GM13977 (cell line): ENCODE measurements at regions not wholly inside any gene's neighbourhood (a gene's known extent, or its start where the extent isn't known, plus 50 kb on each side); places are given as distances from the start of the nearest gene placed in this dataset.

ENCODE experiments used
- DNase-seq: peaks from one replicate; pipeline ENCODE4 v3.0.0; 2012; ENCODE audit warnings: low spot score
- CTCF ChIP-seq: IDR thresholded peaks from 2 replicates; pipeline ENCODE4 v1.5.1; 2012; ENCODE audit warnings: mild to moderate bottlenecking, control low read depth; ENCODE audit not compliant: insufficient read depth; ENCODE audit errors: extremely low read depth, missing control alignments
- in situ Hi-C: fragments of 300-500 bp; cut with MboI; formaldehyde crosslinking; loops from one replicate; pipeline ENCODE4 v1.12.0; 2022; ENCODE audit warnings: low sequenced_read_pairs, low pct_unique_long_range_greater_than_20kb, mixed read lengths, inconsistent platforms; ENCODE audit not compliant: unreplicated experiment

DNA sequence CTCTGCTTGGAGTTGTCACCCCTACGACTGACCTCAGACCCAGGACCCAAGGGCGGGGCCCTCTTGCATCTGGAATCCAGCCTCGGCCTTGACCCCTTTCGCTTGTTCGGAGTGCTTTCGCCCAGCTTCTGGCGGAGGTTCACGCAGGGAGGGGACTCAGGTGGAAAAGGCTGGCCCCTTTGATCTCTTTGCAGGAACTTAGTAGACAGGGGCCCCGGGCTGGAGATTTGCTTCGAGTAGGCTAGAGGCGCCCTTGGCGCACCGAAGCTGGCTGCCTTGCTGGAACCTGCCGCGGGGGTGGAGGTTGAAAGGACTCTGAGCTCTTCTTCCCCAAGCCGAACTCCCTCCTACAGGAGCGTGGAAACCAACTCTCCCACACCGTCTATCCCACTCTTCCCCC lies 255.1 kb downstream of the OTUD1 start:
- in situ Hi-C loops = loop anchor here (25.0 kb wide), 1 partner anchor 382 kb away; no protein-coding TSS in a partner anchor
- TF ChIP-seq CTCF = no peak
- no peak for DNase-seq

- in situ Hi-C loops = loop anchor here (25.0 kb wide), 1 partner anchor 382 kb away; no protein-coding TSS in a partner anchor
- DNase-seq = no peak
- TF ChIP-seq CTCF = no peak
Measured at GRCh38 chr10:23694446-23694920, 255.6 kb downstream of the OTUD1 start.

DNA sequence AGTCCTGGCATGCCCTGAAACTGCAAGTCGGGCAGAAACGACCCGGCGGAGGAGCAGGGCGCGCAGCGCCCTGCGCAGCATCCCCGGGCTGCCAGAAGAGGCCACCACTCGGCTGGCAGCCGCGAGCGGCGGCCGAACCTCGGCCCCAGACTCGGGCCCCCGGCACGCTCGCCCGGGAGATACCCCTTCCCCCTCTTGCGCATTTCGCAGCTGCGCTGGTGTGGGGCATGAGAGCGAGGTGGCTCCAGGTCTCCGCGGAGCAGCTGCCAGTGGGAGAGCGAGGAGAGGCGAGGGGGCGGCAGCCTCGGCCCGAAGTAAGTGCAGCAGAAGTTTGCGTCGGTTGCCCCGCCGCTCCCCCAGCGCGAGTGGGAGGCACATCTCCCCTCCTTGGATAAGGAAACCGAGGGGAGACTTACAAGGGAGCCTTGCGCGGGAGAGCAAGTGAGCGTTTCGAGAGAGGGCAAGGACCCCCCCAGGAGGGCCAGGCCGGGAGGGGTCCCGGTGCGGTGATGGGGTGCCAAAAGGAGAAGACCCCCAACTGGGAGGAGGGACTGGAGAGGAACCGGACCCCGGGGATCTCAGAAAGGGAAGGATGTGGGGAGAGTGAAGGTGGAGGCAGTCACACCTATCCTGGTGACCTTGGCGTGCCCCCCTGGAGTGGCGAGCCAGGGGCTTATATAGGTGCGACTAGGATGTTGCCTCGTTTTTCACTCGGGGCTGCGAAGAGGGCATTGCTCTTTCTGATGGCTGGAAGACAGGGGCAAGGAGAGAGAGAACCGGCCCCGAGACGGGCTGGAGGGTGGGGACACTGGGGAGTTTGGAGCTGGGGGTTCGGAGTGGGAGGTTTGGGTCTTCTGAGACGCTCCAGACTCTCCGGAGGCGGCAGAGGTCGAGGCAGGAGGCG lies 256.3 kb downstream of the OTUD1 start:
- in situ Hi-C loops = loop anchor here (25.0 kb wide), 1 partner anchor 383 kb away; no protein-coding TSS in a partner anchor
- no peak for DNase-seq
- no peak for TF ChIP-seq CTCF

DNA sequence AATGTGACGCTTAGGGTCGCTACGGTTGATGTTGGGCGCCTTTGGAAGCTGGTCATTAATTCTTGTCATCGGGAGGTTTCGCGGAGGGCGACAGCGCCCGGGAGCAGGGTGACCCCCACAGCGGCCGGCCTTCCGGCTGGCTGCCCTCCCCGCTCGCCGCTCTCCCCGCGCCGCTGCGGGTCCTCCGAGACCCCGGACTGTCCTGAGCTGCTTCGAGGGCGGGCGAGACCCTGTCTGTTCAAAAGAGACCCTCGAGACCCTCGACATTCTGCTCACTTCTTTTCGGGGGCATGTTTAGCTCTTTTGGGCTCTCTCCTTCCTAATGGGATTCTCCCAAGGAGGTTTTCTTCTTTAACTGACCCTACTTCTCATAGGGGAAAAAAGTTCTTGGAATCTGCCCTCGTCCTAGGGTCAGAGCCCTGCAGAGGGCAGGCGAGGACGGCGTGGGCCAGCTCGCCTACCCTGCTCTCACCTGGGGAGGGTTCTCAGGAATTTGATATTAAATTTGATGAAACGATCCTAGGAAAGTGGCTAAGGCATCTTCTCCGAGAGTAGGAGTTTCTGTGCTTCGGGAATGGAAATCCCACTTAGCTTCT lies 257.0 kb downstream of the OTUD1 start:
- no peak for DNase-seq
- no peak for TF ChIP-seq CTCF
- in situ Hi-C loops = loop anchor here (25.0 kb wide), 1 partner anchor 384 kb away; no protein-coding TSS in a partner anchor

DNA sequence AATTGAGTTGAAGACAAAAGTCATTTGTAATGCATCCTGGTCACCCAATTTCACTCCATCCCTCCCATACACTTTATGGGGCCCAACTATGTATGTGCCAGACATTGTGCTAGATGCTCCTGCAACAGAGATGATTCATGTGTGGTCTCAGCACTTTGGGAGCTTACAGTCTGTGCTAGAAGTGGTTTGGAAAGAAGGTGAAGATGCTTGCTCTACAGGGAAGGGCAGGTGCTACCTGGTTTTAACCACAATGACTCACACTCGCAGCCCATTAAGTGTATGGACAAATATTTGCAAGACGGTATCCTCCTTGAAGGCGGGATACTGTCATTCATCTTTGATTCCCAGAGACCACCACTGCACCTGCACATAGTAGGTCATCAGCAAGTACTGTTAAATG lies 257.6 kb downstream of the OTUD1 start:
- DNase-seq = no peak
- no peak for TF ChIP-seq CTCF
- in situ Hi-C loops = loop anchor here (25.0 kb wide), 1 partner anchor 384 kb away; no protein-coding TSS in a partner anchor

- peak; percentile 84 for TF ChIP-seq CTCF
- in situ Hi-C loops = no loop called here
- peak; percentile 47 for DNase-seq
Measured at GRCh38 chr10:23702977-23703414, 264.1 kb downstream of the OTUD1 start.
